Fibroblast of peridontal ligament (primary cell): ENCODE measurements at regions not wholly inside any gene's neighbourhood (a gene's known extent, or its start where the extent isn't known, plus 50 kb on each side); places are given as distances from the start of the nearest gene placed in this dataset.
A peak's percentile ranks its signal among the peaks of the same experiment; 100 is the strongest.

Experiments used
- DNase-seq: peaks from one replicate; pipeline ENCODE4 v3.0.0-alpha.2; 2010; ENCODE audit errors: extremely low read depth

DNA sequence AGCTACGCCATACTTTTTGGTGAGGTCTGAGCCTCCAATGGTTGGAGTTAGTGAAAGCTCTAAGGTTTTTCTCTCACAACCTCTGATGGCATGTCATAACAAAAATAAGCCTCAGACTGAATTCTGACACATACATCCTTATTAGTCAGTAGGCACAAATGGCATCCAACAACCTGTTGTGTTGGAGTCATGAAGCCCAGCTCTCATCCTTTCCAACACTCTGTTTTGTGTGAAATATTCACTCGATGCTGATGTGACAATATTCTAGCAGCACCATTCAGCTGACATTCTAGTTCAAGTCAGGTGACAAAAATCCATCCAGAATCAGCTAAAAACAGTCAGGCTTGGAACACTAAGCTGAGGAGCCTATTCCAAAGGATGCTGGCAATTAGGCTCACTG is 603.2 kb upstream of the ID2 start:
- no peak for DNase-seq

DNA sequence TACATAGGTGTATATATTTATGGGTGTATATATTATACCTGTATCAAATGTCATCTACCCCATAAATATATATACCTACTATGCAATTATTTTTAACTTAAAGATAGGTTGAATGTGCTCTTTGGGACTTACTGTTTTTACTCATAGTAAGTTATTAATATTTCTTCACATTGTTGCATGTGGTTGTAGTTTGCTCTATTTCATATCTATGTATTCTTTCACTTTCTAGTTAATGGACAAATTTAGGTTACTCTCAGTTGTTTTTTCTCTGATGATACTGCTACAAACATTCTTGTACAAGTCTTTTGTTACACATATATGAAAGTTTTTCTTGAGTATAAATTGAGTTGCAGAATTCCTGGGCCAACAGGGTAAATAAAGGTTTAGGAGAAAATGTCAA is 601.8 kb upstream of the ID2 start:
- no peak for DNase-seq

DNA sequence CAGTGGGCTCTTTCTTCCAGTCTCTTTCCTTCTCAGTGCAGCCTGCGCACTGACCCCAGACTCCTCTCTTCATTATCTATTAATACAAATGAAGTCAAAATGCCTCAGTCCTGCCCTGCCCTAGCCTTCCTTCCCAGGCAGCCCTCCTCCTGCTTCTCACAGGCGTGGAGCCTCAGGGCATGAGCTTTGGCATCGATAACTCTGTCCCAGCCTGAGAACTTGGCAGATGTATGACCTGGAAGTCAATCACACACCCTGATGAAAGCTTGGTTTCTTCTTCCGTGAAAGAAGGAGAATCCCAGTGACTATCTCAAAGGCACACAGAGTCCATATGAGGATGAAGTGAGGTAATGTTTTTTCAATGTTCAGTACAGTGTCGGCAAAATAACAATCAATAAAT is 600.7 kb upstream of the ID2 start:
- no peak for DNase-seq

DNA sequence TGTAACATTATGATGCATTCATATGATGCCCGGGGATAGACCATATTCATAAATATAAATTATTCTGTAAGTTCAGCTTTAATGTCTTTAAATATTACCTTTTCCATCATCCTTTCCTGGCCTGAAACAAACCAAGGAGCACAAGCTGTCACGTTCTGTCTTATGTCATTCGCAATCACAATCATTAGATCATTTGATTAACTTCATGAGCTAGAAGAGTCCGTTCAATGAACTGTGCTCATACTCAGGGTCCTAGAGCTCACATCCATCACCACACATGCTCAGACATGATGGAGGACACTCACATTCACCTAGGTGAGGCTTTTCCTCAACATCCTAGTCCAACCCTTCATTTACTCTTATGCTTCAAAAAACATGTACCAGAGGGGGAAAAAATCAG is 599.0 kb upstream of the ID2 start:
- no peak for DNase-seq

DNA sequence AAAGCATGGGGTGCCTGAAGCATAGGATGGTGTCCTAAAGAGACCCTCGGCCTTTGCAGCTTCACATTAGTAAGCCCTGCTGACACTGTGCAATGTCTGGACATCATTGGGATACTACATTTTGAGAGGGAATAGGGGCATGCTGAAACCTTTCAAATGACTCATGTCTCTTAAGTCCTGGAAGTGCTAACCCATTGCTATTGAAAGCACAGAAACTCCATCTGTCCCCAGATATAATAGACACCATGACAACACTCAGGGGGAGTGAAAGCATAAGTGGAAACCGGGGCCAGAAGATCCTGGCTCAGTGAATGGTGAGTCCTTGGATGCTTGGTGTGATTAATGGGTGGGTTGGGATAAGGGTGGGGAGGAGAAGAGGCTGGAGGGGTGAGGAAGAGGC is 595.5 kb upstream of the ID2 start:
- peak; percentile 11 for DNase-seq

DNA sequence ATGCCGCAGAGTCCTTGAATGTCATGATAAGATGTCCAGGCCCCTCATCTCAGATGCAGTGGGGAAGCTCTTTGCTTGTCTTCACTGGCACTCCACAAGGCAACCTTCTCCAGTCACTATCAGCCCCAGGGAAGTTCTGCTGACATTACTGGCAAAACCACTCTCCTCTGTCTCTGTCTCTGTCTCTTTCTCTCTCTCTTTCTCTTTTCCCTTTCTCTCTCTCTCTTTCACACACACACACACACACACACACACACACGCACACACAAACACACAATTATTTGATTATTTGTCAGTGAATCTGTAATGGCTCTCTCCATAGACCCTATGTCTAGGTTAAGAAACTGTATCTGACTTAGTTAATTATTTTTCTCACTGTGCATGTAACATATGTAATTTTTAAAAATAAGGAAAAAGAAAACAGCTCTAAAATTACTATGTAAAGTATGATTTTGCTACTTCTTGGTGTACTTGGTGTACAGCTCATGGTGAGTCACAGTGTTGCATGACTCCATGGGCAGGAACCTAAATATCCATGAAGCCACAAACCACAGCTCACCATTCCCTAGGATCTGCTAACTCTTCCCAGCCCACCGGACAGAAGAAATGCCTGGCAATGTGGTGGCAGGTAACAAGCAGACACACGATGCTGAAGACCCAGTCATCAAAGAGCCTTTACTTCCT is 594.9 kb upstream of the ID2 start:
- peak; percentile 95 for DNase-seq

DNA sequence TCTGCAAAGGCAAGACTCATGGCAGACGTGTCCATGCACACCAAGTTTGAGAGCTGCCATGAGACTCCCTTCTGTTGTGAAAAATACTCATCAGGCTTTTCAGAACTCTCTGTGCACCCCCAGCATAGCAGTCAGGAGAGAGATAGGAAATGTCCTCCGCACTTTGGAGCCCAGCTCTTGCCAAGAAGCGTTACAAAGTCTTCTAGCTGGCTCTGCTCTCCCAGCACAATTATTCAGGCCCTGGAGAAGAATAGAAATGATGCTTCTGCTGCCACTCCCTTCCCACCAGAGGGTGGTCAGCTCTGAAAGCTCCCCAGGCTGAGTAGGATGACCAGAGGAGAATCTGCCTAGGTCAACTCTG is 594.4 kb upstream of the ID2 start:
- peak; percentile 75 for DNase-seq

DNA sequence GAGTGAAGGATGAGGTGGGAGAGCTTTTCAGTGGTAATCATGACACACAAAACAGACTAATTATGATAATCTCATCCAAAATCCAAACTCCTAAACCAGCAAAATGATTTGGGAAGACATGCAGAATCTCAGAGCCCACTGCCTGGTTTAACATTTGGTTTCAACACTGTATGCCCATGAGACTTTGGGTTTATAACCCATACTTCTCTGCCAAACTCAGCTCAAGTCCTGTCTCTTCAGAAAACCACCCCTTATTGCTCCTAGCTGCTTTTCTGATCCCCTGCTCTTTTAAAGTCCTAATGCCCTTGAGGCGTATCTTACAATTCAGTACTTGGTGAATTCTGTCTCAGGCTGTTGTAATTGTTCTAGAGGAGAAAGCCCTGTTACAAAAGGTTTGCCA is 593.0 kb upstream of the ID2 start:
- DNase-seq = peak; percentile 58

DNA sequence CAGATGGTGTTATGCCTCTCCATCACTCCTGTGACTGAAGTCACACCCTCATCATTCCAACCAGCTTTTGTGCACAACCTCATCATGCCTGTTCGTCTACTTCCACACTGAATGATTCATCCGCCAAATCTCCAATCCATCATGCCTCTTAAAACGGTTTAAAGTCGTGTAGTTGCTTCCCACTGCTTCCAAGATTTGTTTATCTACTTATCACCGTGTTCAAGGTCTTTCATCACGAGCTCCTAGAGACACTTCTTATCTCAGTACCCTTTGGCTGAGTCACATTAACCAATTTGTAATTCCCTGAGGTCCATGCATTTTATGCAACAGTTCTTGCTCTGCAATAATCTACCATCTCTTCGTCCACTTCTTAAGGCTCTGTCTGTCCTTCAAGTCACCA is 592.3 kb upstream of the ID2 start:
- DNase-seq = peak; percentile 2

DNA sequence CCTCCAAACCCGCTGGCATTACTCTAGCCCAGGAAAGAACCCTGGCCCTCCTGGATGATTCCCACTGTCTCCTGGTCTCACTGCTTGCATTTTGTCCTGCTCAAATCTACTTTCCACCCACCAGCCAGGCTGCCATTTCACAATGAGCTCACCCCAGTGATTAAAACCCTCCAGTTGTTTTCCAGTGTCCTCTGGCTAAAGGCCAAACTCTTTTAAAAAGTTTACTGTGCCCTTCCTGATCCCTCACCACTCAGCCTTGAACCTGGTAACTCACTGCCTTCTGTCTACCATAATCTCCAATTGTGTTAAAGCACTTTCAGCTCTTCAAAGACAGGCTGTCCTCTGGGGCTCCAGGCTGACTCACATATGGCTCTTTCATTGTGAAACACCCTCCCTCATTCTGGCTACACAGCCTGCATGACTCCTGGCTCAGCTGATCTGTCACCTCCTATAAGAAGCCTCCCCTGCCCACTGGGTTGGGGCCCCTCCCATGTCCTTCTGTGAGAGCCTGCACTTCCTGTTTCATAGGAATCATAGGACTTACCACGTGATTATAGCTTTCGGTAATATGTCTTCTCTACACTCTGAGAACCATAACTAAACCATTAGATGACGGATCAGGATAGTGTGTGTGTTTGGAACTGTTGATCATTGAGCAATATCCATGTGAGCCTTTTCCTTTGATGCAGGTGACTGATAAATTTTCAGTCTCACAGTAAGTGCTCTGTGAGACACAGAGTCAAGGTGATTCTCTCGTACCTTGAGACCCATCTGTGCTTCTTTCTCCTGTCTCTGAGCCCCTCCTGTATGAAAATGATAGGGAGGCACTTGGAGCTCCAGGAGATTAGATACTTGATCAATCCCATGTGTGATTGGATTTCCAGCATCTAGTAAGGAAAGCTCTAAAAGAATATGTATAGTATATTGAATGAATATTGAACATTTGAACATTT is 590.8 kb upstream of the ID2 start:
- peak; percentile 93 for DNase-seq

DNA sequence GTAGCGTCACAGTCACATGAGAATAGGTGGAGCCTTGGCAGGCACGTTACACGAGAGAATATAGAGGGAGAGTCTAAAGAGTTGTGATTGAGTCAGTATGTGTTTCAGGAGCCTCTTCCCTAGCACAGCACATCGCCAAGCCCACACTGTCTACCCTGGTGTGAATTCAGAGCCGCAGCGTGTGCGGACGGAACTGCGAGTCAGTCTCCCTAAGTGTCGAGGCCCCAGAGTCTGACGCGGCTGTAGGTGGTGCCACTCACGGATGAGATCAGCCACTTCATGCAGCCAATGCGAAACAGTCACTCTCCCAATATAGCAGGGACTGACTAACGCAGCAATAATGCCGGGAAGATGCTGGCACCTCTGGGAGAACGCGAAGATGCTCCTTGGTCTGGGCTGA is 587.3 kb upstream of the ID2 start:
- DNase-seq = no peak

DNA sequence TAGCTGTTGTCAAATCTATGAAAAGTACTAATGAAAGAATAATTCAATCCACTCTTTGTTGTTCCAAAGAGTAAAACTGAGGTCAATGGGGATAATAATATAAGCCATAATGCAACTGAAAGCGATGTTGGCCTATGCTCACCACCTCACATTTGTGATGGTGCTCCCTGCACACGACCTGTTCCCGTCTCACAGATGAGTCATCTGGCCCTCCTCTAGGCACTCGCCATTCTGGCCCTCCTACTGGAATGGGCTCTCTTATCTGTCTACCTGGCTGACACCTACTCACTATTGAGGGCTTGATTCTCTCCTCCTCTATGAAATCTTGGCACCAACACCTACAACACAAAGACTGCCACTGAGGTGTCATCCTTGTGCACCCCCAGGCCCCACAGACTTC is 585.9 kb upstream of the ID2 start:
- DNase-seq = no peak

DNA sequence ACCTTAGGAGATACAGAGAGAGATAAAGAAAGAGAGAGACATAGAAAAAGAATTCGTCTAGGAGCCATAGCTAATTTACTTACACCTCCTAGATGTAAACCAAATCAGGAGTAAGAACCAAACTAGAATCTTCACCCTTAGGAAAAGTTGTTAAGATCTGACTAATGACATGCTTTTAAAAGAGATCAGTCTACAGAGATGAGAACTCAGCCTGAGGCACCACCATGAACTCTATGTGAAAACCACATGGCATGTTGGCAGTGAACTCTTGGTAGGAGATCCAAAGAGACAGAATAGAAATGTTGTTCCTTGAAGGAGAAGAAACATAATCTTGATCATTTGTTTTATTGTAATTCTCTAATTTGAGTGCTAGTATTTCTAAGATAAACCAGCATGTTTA is 585.4 kb upstream of the ID2 start:
- DNase-seq = no peak

DNA sequence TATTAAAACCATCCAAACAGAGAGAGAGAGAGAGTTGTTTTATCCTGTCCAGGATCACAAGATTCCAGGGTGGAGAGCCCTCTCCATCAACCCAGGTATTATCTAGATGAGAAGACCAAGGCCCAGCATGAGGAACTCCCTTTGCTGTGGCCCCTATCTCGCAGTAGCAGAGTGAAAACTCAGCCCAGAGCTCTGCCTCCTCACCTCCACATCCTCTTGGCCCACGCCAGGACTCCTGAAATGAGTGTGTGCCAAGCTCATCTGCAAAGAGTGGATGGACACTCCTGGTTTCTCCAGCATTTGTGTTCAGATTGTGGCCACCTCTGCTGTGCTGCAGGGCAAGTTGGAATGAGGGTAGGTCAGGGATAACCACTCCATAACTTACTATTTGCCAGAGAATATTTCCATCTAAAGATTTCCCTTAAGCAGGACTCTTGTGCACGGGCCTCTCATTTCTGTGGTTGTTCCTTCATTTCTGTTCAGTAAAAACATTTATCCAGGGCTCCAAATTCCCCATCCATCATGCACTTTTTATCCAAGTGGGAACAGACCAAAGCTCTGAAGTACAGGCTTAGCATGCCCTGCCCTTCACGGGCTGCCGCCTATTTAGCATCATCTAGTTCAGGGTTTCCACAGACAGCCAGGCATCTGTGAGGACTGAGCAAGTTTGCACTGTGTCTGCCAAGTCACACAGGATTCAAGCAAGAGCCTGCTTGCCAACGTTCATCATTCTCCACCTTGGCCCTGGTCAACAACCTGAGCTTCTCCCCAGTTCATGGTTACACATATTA is 583.2 kb upstream of the ID2 start:
- no peak for DNase-seq

DNA sequence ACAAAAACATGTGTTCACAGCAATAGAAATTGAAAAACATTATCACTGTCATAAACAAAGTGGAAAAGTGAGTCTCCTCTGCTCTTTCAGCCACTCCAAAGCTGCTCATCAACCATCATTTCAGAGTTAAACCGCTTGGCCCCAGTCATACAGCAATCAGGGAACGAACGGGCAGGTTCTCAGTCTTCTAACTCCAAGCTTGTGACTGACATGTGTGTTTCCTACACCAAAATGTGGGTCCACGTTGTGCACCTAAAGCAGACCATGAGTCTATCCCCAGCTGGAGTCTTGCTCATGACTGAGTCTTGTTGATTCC is 582.6 kb upstream of the ID2 start:
- no peak for DNase-seq

DNA sequence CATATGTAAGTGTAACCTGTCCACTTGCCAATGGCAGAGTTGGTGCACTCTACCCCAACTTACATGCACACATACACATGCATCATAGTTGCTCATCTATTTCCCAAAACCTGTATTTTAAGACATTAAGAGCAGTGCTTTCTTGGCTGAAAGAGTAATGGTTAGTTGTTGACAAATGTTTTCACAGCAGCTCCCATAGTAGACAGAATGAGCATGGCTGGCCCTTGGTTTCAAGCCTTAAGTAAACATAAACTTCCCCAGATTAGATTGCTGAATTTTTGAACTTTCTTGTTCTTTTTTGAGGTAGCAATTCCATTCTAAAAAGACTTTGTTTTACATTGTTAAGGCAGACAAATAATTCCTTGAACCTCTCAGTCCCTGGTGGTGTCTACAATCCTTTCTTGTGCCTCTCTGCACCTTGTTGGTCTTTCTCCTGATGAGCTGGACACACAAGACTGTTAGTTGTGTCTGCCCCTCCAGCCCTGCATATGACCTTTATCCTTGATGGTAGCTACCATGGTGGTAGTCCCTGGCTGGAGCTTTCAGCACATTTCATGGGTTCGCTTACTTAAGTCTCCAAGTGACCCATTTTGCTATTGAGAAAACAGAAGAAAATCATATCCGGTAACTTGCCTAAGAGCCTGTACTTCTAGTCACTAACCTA is 580.1 kb upstream of the ID2 start:
- no peak for DNase-seq

DNA sequence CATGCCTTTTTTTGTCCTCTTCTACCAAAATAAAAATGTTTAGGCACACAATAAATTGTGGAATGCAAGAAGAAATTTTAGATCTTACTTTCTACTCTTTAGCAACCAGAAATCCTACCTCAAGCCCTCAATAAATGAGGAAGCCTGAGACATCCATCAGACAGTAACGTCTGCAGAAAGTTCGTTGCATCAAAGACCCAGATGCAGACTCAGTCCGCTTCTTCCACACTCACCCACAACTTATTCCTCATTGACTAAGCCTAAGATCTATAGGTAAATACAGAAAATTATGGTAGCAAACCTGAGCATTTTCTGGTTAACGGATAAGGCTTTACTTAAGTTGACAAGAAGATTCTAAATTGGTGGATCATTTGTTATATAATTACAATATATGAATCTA is 579.4 kb upstream of the ID2 start:
- no peak for DNase-seq

DNA sequence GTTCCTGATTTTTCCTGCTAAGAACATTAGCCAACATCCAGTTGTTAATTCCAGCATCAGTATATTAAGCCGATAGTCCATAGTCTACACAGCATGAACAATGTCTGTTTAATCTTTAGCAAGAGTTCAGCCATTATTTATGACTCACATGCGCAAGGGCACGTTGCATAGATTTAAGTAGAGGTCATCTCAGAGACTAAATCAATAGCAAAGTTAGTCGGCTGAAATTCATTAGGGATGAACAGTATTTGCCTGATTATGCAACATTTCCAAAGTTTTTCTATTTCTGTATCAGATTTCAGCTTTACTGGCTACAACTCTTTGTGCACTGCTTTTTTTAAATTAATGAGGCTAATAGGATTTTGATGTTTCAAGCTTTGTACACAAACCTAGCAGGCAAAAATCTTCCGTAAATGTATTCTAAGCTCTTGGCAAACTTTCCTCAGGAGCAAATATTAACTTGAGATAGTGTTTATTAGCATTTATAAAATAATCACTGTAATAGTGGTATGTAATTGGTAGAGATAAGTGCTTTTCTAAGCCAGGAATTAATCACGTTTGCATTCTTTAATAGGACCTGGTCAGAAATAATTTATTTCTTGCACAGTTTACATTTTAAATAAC is 578.7 kb upstream of the ID2 start:
- DNase-seq = peak; percentile 54

DNA sequence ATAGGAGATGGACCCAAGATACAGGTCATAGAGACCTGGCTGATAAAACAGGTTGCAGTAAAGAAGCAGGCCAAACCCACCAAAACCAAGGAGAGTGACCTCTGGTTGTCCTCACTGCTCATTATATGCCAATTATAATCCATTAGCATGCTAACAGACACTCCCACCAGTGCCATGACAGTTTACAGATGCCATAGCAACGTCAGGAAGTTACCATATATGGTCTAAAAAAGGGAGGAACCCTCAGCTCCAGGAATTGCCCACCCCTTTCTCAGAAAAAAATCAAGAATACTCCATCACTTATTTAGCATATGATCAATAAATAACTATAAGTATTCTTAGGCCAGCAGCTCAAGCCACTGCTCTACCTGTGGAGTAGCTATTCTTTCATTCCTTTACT is 574.7 kb upstream of the ID2 start:
- DNase-seq = no peak

DNA sequence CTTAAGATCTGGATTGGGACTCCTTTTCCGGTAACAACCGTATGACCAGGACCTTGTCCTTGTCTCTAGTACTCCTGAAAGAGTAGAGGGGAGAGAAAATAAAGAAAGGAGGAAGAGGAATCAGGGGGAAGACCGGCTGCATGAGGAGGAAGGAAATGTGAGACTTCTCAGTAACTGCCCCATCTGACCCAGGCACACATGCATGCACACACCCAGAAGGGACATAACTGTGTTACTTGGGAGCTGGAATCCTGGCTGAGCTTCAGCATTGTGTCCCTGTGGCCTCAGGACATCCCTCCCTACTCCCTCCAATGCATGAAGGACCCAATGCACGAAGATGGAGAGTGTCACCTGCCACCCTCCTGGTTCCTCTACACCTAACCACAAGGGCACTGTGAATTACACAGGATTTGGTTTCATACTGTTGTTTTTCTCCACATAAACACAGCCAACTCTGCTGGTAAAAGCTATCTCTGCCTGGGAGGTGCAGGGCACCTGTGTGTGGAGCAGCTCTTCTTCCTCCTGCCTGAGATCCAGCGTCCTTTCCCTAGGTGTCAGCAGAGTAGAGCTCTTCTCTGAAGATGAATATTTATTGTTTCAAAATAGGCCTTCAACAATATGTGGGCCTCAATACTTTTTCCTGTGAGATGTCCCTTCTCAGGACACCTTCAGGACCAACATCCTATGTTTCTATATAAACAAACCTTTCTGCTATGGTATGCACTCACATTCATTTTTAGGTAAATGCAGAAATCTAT is 574.1 kb upstream of the ID2 start:
- no peak for DNase-seq

DNA sequence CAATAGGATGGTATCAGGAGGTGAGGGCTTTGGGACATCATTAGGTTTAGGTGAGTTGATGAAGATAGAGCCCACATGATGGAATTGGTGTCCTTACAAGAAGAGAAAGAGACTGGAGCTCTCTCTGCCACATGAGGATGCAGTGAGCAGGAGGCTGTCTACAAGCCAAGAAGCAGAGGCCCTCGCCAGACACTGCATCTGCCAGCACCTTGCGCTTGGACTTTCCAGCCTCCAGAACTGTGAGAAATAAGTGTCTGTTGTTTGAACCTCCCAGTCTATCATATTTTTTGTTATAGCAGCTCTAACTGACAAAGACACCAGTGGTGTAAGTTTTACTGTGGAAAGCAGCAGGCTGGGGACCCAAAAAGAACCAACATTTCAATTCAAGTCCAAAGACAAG is 571.1 kb upstream of the ID2 start:
- no peak for DNase-seq
